ENCODE measurements at regions not wholly inside any gene's neighbourhood (a gene's known extent, or its start where the extent isn't known, plus 50 kb on each side); places are given as distances from the start of the nearest gene placed in this dataset.
"Not testable (repeated sequence)": the region's sequence is repeated elsewhere in the genome, so short reads cannot be mapped to it uniquely, and the experiment has no call there.

GRCh38 chr18:46199515-46200147 is 95.4 kb downstream of the HAUS1 start:
- H3K4me3 Mint-ChIP-seq (ENCODE audit: low read depth): no peak overlapping the region
- DNase-seq (ENCODE audit: low spot score, unreplicated experiment): no peak

GRCh38 chr18:46200178-46201055 is 96.2 kb downstream of the HAUS1 start:
- H3K27ac Mint-ChIP-seq: peak overlapping the region; percentile 85
- not testable (repeated sequence) for H3K9me3 Mint-ChIP-seq (ENCODE audit: low read depth); DNase-seq (ENCODE audit: low spot score, unreplicated experiment); H3K4me3 Mint-ChIP-seq (ENCODE audit: low read depth); H3K4me1 Mint-ChIP-seq (ENCODE audit: low read depth); H3K36me3 Mint-ChIP-seq (ENCODE audit: insufficient read depth); H3K27me3 Mint-ChIP-seq

More at GRCh38 chr18:46199515-46200147, 95.4 kb downstream of the HAUS1 start:
- peaks cover 5% of the 10 kb centered on the region for H3K4me1 Mint-ChIP-seq (ENCODE audit: low read depth)
- TF ChIP-seq CTCF (IDR thresholded peaks at IDR 0.05; ENCODE audit: unreplicated experiment): no peak
- peak overlapping the region; percentile 85 for H3K27ac Mint-ChIP-seq
- H3K9me3 Mint-ChIP-seq (ENCODE audit: low read depth): no peaks in the 10 kb centered on the region
- no peaks in the 10 kb centered on the region for H3K27me3 Mint-ChIP-seq
- H3K36me3 Mint-ChIP-seq (ENCODE audit: insufficient read depth): no peaks in the 10 kb centered on the region

- Mint-ChIP-seq H3K9me3 (ENCODE audit: low read depth) (no peaks in the 10 kb centered on the region), H3K4me3 (ENCODE audit: low read depth) (no peak overlapping the region), H3K4me1 (ENCODE audit: low read depth) (peaks cover 5% of the 10 kb centered on the region), H3K36me3 (ENCODE audit: insufficient read depth) (no peaks in the 10 kb centered on the region), H3K27me3 (no peaks in the 10 kb centered on the region), H3K27ac (no peak overlapping the region)
- DNase-seq (ENCODE audit: low spot score, unreplicated experiment): no peak
- no peak for TF ChIP-seq CTCF (IDR thresholded peaks at IDR 0.05; ENCODE audit: unreplicated experiment)
Measured at GRCh38 chr18:46204143-46204542, 100.0 kb downstream of the HAUS1 start.

GRCh38 chr18:46207985-46208384 is 103.8 kb downstream of the HAUS1 start:
- Mint-ChIP-seq H3K27ac (no peak overlapping the region), H3K9me3 (ENCODE audit: low read depth) (no peaks in the 10 kb centered on the region)

GRCh38 chr18:46209161-46209560 is 105.0 kb downstream of the HAUS1 start:
- no peaks in the 10 kb centered on the region for H3K27me3 Mint-ChIP-seq
- H3K4me3 Mint-ChIP-seq (ENCODE audit: low read depth): no peak overlapping the region
- H3K36me3 Mint-ChIP-seq (ENCODE audit: insufficient read depth): peaks cover 1% of the 10 kb centered on the region
- no peak for DNase-seq (ENCODE audit: low spot score, unreplicated experiment)
- no peaks in the 10 kb centered on the region for H3K9me3 Mint-ChIP-seq (ENCODE audit: low read depth)
- TF ChIP-seq CTCF (IDR thresholded peaks at IDR 0.05; ENCODE audit: unreplicated experiment): no peak
- H3K27ac Mint-ChIP-seq: no peak overlapping the region
- H3K4me1 Mint-ChIP-seq (ENCODE audit: low read depth): no peaks in the 10 kb centered on the region

More at GRCh38 chr18:46207985-46208384, 103.8 kb downstream of the HAUS1 start:
- H3K4me3 Mint-ChIP-seq (ENCODE audit: low read depth): no peak overlapping the region
- H3K36me3 Mint-ChIP-seq (ENCODE audit: insufficient read depth): peaks cover 1% of the 10 kb centered on the region
- TF ChIP-seq CTCF (IDR thresholded peaks at IDR 0.05; ENCODE audit: unreplicated experiment): no peak
- no peaks in the 10 kb centered on the region for H3K4me1 Mint-ChIP-seq (ENCODE audit: low read depth)
- no peak for DNase-seq (ENCODE audit: low spot score, unreplicated experiment)
- no peaks in the 10 kb centered on the region for H3K27me3 Mint-ChIP-seq

Measured in progenitor cell of endocrine pancreas (in vitro differentiated cells).